ENCODE measurements at regions not wholly inside any gene's neighbourhood (a gene's known extent, or its start where the extent isn't known, plus 50 kb on each side); places are given as distances from the start of the nearest gene placed in this dataset.

DNA sequence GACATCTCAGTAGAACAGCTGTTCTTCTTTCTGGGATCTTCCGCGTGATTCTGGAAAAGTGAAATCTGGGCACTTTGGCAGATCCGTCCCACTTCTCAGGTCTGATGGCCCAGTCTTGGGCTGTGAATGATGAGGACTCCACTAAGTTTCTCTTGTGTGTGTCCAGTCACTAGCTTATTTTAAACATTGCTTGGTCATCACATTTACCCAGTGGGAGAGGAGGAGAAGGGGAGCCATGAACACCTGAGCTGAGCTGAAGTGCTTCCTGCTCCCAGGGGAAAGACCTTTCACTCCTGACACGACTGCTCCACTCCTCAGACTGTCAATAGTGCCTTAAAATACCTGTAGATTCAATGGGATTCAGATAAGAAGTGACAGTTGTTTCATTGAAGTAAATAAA, 101.9 kb upstream of the SLC35F3 start (continued):
- no peak for TF ChIP-seq POLR2AphosphoS5 (IDR thresholded peaks at IDR 0.05; ENCODE audit: low read depth)
- no peak for TF ChIP-seq EZH2 (IDR thresholded peaks at IDR 0.05; ENCODE audit: low read depth, unreplicated experiment)

DNA sequence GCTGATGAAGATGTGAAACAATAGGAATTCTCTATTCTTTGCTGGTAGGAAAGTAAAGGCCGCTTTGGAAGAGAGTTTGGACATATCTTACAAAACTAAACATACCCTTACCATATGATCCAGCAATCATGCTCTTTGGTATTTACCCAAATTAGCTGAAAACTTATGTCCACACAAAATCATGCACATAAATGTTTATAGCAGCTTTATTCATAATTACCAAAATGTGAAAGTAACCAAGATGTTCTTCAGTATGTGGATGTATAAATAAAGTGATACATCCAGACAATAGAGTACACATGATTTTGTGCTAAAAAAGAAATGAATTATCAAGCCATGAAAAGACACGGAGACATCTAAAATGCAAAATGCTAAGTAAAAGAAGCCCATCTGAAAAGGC, 98.7 kb upstream of the SLC35F3 start:
- no peaks in the 10 kb centered on the region for H3K27me3 ChIP-seq (ENCODE audit: insufficient read depth)
- H3K36me3 ChIP-seq (ENCODE audit: insufficient read depth), result no peaks in the 10 kb centered on the region
- TF ChIP-seq, protein P1, sequence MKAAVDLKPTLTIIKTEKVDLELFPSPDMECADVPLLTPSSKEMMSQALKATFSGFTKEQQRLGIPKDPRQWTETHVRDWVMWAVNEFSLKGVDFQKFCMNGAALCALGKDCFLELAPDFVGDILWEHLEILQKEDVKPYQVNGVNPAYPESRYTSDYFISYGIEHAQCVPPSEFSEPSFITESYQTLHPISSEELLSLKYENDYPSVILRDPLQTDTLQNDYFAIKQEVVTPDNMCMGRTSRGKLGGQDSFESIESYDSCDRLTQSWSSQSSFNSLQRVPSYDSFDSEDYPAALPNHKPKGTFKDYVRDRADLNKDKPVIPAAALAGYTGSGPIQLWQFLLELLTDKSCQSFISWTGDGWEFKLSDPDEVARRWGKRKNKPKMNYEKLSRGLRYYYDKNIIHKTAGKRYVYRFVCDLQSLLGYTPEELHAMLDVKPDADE (IDR thresholded peaks at IDR 0.05), result no peak
- TF ChIP-seq, protein P2, sequence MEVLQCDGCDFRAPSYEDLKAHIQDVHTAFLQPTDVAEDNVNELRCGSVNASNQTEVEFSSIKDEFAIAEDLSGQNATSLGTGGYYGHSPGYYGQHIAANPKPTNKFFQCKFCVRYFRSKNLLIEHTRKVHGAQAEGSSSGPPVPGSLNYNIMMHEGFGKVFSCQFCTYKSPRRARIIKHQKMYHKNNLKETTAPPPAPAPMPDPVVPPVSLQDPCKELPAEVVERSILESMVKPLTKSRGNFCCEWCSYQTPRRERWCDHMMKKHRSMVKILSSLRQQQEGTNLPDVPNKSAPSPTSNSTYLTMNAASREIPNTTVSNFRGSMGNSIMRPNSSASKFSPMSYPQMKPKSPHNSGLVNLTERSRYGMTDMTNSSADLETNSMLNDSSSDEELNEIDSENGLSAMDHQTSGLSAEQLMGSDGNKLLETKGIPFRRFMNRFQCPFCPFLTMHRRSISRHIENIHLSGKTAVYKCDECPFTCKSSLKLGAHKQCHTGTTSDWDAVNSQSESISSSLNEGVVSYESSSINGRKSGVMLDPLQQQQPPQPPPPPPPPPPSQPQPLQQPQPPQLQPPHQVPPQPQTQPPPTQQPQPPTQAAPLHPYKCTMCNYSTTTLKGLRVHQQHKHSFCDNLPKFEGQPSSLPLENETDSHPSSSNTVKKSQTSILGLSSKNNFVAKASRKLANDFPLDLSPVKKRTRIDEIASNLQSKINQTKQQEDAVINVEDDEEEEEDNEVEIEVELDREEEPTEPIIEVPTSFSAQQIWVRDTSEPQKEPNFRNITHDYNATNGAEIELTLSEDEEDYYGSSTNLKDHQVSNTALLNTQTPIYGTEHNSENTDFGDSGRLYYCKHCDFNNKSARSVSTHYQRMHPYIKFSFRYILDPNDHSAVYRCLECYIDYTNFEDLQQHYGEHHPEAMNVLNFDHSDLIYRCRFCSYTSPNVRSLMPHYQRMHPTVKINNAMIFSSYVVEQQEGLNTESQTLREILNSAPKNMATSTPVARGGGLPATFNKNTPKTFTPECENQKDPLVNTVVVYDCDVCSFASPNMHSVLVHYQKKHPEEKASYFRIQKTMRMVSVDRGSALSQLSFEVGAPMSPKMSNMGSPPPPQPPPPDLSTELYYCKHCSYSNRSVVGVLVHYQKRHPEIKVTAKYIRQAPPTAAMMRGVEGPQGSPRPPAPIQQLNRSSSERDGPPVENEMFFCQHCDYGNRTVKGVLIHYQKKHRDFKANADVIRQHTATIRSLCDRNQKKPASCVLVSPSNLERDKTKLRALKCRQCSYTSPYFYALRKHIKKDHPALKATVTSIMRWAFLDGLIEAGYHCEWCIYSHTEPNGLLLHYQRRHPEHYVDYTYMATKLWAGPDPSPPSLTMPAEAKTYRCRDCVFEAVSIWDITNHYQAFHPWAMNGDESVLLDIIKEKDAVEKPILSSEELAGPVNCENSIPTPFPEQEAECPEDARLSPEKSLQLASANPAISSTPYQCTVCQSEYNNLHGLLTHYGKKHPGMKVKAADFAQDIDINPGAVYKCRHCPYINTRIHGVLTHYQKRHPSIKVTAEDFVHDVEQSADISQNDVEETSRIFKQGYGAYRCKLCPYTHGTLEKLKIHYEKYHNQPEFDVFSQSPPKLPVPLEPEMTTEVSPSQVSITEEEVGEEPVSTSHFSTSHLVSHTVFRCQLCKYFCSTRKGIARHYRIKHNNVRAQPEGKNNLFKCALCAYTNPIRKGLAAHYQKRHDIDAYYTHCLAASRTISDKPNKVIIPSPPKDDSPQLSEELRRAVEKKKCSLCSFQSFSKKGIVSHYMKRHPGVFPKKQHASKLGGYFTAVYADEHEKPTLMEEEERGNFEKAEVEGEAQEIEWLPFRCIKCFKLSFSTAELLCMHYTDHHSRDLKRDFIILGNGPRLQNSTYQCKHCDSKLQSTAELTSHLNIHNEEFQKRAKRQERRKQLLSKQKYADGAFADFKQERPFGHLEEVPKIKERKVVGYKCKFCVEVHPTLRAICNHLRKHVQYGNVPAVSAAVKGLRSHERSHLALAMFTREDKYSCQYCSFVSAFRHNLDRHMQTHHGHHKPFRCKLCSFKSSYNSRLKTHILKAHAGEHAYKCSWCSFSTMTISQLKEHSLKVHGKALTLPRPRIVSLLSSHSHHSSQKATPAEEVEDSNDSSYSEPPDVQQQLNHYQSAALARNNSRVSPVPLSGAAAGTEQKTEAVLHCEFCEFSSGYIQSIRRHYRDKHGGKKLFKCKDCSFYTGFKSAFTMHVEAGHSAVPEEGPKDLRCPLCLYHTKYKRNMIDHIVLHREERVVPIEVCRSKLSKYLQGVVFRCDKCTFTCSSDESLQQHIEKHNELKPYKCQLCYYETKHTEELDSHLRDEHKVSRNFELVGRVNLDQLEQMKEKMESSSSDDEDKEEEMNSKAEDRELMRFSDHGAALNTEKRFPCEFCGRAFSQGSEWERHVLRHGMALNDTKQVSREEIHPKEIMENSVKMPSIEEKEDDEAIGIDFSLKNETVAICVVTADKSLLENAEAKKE (CRISPR knock-in tag; IDR thresholded peaks at IDR 0.05), result no peak
- TF ChIP-seq CREB1 (CRISPR knock-in tag; IDR thresholded peaks at IDR 0.05; ENCODE audit: low read depth) (no peak), ZNF331 (CRISPR knock-in tag; IDR thresholded peaks at IDR 0.05; ENCODE audit: low read depth) (no peak), EZH2phosphoT487 (IDR thresholded peaks at IDR 0.05; ENCODE audit: unreplicated experiment) (no peak), NANOG (IDR thresholded peaks at IDR 0.05; ENCODE audit: borderline replicate concordance) (no peak), POLR2AphosphoS5 (IDR thresholded peaks at IDR 0.05; ENCODE audit: low read depth) (no peak), JUNB (IDR thresholded peaks at IDR 0.05; ENCODE audit: unreplicated experiment) (no peak), STAT1 (IDR thresholded peaks at IDR 0.05; ENCODE audit: unreplicated experiment) (no peak), ZNF114 (CRISPR knock-in tag; IDR thresholded peaks at IDR 0.05) (no peak), EZH2 (IDR thresholded peaks at IDR 0.05; ENCODE audit: low read depth, unreplicated experiment) (no peak)
- TF ChIP-seq, protein P3, sequence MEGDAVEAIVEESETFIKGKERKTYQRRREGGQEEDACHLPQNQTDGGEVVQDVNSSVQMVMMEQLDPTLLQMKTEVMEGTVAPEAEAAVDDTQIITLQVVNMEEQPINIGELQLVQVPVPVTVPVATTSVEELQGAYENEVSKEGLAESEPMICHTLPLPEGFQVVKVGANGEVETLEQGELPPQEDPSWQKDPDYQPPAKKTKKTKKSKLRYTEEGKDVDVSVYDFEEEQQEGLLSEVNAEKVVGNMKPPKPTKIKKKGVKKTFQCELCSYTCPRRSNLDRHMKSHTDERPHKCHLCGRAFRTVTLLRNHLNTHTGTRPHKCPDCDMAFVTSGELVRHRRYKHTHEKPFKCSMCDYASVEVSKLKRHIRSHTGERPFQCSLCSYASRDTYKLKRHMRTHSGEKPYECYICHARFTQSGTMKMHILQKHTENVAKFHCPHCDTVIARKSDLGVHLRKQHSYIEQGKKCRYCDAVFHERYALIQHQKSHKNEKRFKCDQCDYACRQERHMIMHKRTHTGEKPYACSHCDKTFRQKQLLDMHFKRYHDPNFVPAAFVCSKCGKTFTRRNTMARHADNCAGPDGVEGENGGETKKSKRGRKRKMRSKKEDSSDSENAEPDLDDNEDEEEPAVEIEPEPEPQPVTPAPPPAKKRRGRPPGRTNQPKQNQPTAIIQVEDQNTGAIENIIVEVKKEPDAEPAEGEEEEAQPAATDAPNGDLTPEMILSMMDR (conservative IDR thresholded peaks at IDR 0.05; ENCODE audit: low read depth in 2 of 2), result no peak
- TF ChIP-seq, protein P4, sequence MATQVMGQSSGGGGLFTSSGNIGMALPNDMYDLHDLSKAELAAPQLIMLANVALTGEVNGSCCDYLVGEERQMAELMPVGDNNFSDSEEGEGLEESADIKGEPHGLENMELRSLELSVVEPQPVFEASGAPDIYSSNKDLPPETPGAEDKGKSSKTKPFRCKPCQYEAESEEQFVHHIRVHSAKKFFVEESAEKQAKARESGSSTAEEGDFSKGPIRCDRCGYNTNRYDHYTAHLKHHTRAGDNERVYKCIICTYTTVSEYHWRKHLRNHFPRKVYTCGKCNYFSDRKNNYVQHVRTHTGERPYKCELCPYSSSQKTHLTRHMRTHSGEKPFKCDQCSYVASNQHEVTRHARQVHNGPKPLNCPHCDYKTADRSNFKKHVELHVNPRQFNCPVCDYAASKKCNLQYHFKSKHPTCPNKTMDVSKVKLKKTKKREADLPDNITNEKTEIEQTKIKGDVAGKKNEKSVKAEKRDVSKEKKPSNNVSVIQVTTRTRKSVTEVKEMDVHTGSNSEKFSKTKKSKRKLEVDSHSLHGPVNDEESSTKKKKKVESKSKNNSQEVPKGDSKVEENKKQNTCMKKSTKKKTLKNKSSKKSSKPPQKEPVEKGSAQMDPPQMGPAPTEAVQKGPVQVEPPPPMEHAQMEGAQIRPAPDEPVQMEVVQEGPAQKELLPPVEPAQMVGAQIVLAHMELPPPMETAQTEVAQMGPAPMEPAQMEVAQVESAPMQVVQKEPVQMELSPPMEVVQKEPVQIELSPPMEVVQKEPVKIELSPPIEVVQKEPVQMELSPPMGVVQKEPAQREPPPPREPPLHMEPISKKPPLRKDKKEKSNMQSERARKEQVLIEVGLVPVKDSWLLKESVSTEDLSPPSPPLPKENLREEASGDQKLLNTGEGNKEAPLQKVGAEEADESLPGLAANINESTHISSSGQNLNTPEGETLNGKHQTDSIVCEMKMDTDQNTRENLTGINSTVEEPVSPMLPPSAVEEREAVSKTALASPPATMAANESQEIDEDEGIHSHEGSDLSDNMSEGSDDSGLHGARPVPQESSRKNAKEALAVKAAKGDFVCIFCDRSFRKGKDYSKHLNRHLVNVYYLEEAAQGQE (IDR thresholded peaks at IDR 0.05; ENCODE audit: unreplicated experiment), result no peak
- Mint-ChIP-seq H3K27me3 (ENCODE audit: insufficient read depth, low read depth, poor library complexity) (no peaks in the 10 kb centered on the region), H3K9me3 (peaks cover 20% of the 10 kb centered on the region), H3K27ac (no peak overlapping the region), H3K4me3 (no peak overlapping the region), H3K36me3 (ENCODE audit: low read depth) (no peaks in the 10 kb centered on the region), H3K4me1 (no peaks in the 10 kb centered on the region)
- no peak overlapping the region for H3K4me2 ChIP-seq
- 0 out of 2 replicates have a peak, but pooled peaks cover 5% of the 10 kb centered on the region for H3K9me2 ChIP-seq (ENCODE audit: insufficient read depth)
- H3K79me2 ChIP-seq (replicated peaks; ENCODE audit: insufficient read depth), result no peaks in the 10 kb centered on the region
- H3K4me3 ChIP-seq, result no peak overlapping the region
- DNase-seq (ENCODE audit: low spot score) (no peak), ATAC-seq (no peak)
- H2AFZ ChIP-seq, result no peak overlapping the region
- no peaks in the 10 kb centered on the region for H4K20me1 ChIP-seq (replicated peaks; ENCODE audit: insufficient read depth)
- no peak overlapping the region for H3K27ac ChIP-seq (ENCODE audit: low read depth)
- no peaks in the 10 kb centered on the region for H3K4me1 ChIP-seq (ENCODE audit: insufficient read depth)
- no peaks in the 10 kb centered on the region for H3F3A ChIP-seq (replicated peaks; ENCODE audit: low read depth)

Data from GM23338 (cell line).